Stimulated activated CD8-positive, alpha-beta memory T cell treated with anti-CD3 and anti-CD28 coated beads, Interleukin-4, amount 100 ng/mL, for 48 hours (primary cell): ENCODE measurements at regions not wholly inside any gene's neighbourhood (a gene's known extent, or its start where the extent isn't known, plus 50 kb on each side); places are given as distances from the start of the nearest gene placed in this dataset.

ENCODE experiments used
- DNase-seq: peaks from one replicate; pipeline ENCODE4 v3.0.0-alpha.2; 2020

DNA sequence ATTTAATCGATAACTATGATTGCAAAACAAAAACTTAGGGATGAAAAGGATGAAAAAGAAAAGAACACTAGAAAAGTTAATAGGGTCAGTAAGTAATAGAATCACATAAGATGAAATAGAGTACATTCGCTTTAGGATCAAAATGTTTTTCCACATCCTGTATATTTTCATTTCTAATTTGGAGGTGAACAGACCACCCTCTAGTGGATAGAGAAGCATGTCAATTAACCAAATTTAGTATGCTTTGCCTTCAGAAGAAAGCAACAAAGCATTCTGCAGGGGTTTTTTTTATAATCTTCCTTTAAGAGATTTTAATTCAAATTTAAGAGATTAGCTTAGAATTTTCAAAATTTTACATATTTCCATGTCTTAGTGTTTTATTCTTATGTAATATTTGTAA, 611.0 kb upstream of the SGCG start:
- DNase-seq = no peak

GRCh38 chr13:22589880-22590279, 590.9 kb upstream of the SGCG start:
- no peak for DNase-seq

GRCh38 chr13:22592515-22592914, 588.3 kb upstream of the SGCG start:
- DNase-seq = no peak

DNA sequence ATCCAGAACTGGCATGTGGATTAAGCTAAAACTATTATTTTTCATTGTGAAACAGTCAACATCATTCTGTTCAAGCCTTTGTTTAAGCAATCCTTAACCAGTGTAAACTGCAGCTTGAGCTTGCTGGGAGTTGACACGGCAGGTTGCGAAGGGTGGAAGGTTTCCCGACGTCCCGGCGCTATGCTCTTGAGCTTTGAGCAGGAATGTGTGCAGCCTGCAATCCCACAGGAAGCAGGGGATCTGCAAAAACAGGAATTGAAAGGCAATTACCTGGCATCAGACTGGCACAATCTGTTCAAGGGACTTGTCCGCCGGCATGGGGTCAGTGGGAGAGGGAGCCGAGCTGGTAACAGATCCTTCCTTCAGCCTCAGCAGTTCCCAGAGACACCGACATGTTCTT, 586.7 kb upstream of the SGCG start:
- DNase-seq = no peak

- no peak for DNase-seq
Observed at GRCh38 chr13:22596171-22596863, 584.5 kb upstream of the SGCG start.

DNA sequence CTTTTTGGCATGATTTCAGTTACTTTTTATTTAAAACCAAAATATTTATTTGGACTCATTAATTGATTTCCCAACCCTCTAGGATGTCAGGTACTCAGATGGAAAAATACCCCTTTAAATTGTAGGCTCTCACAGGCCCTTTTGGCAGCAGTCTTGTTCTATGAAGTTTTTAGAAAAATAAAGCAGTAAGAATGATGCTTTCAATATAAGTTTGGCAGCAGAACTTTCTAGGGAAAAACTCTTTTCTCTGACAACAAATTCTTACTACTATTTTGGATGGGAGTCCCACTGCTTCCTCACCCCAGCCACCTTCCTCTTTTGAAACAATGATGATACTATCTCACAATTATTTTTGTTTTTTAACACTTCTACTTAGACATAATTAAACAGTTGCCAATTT, 581.6 kb upstream of the SGCG start:
- no peak for DNase-seq

DNA sequence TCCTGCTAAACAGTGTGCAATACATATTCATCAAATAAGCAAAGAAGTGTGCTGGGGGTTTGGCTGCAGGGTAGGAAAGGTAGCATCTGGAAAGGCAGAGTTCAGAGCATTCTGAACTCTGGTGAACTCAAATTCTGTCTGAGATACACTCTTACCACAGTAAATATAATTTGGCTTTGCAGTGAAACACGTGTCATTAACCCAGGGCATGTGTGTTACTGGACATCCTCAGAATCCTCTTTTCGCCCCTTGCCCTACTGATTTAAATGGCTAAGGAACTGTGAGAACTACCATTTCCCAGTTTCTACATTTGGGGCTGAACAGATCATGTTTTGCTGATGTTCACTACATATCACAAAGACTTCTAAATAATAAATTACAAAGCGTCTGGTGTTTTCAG, 562.8 kb upstream of the SGCG start:
- no peak for DNase-seq

DNA sequence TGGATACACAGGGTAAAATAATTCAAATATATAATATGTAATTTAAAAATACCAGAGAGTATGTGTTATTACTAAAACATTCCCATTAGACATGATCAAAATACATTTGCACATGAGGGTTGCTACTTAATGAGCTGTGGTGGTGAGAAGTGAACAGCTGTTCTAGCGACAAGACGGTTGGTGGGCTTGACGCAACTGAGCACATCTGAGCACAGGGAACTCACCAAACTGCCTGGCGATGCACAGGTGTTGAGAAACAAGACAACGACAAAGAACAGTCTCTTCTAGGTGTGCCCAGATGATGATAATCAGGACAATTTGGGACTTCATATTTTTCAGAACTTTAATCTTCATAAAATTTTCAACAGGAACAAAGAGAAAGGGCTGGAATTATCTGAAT, 555.1 kb upstream of the SGCG start:
- no peak for DNase-seq

DNA sequence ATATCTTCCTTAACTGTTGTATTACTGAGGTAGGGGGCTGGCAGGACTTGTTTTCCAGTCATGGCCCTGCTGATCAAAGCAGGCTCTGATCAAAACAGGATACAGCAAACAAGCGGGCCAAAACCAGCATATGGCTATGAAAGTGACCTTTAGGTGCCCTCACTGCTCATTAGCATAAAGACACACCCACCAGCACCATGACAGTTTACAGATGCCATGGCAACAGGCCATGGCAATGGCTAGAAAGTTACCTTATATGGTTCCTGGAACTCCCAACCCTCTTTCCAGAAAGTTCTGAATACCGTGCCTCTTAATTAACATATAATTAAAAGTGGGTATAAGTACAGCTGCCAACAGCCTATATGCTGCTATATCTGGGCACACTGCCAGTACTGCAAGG, 551.4 kb upstream of the SGCG start:
- DNase-seq = no peak

DNA sequence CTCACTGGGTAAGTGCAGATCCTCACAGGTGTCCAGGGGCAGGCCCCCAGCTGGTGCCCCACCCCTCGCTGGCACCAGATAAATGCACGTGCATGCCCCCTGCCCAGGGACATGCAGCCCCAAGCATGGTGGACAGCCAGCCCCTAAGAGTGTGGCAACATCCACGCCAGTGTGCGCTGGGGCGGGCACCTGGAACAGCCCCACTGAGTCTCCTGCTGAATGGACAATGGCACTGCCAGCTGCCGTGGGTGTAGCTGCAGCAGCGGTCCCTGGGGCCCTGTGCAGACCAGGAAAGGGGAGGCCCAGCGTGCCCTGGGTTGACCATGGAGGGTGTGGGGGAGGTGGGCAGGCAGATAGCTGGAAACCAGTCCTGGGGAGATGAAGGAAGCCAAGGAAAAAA, 538.7 kb upstream of the SGCG start:
- DNase-seq = no peak

DNA sequence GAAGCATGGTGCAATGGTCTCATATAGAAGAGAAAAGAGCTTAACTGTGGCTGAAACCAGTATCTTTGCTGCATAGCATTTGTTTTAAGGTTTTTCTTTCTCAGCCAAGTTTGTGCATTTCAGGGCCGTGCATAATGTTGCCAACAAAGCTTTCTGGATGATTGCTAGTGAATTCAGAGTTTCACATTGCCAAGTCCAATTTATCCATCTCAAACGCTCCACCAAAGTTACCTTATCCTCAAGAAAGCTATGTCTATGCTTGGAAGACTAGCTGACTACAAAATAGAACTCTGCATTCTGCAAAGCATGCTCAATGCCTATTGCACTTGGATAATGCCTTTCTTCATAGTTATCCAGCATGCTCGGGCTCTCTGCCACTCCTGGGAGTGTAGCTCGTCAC, 535.8 kb upstream of the SGCG start:
- DNase-seq = no peak

- DNase-seq = no peak
Observed at GRCh38 chr13:22647156-22647850, 533.5 kb upstream of the SGCG start.

- no peak for DNase-seq
Observed at GRCh38 chr13:22648320-22648801, 532.4 kb upstream of the SGCG start.

DNA sequence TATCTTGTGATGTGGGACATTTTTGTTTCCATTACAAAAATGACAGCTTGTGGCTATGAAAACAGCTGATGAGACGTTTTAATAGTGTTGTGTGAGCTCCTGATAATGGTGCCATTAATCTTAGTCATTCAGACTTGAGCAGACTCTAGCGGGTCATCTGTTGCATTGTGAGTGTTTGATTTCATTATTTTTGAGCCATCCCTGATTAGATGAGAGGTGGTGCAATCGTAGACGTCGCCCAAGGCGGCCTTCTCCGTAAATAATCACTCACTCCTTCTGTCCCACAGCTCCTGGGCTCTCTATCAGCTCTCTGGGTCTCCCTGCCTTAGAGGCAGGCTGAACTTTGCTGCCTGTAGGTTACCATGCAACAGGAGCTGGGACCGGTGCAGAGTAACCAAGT, 528.0 kb upstream of the SGCG start:
- no peak for DNase-seq

- no peak for DNase-seq
Observed at GRCh38 chr13:22653866-22654265, 526.9 kb upstream of the SGCG start.

DNA sequence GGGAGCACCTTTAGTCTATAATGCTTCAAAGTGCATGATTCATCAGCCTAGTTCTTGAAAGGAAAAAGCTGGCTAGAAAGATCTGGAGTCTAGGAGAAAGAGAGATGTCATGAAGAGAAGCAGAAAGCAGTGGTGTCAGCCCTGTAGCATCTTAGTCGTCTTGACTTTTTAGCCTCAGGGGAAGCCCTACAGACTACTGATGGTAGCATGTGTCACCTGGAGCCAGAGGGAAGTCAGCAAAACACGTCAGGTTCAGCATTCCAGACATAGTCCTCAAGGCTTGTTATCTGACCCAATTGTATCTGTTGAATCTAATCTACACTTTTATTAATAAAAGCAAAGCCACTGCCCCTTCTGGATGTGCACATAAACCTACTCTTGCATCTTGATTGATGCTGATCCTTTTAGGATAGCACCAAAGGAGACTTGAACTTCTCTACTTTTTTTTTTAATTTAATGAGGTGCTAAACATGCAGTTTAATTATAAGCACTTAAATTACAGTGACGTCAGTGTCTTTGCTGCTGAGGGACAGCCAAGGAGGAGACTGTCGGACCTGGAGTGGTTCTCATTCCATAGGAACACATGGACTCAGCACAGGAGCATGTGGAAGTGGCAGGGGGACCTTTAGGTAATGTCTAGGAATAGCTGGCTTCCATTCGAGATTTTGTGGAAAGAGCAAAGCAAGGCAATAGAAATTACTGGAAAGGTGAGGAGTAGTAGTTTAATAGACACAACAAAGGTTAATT, 525.5 kb upstream of the SGCG start:
- DNase-seq = no peak

DNA sequence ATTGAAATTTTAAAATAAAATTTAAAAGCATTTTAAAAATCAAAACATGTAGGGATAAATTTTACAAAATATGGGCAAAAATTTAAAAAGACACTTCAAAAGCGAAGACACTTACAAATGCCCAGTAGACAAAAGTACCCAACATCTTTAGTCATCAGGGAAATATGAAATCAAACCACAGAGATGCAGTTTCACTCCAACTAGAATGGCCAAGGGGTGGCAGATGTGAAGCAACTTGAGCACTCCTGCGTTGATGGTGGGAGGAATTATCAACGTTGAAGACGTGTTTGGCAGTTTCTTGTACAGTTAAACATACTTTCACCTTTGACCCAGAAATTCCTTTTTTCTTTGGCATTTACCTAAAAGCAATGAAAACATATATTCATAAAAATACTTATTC, 518.0 kb upstream of the SGCG start:
- DNase-seq = no peak

DNA sequence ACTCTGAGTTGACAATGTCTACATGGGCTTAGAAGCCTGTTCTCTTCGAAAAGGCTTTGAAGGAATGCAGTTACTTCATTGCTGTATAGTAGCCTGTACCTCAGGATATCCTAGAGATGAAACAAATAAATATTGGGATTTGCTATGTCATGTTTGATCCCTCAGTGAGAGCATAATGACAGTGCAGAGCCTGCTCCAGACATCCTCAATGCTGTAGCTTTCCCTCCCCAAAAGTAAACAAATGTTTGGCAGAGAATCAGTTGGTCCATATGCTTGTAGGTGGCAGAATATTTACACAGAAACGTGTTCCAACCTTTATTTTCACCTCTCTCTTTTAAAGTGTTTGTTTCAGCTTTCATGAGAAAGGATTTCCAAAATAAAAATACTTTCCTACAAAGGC, 515.3 kb upstream of the SGCG start:
- DNase-seq = no peak

DNA sequence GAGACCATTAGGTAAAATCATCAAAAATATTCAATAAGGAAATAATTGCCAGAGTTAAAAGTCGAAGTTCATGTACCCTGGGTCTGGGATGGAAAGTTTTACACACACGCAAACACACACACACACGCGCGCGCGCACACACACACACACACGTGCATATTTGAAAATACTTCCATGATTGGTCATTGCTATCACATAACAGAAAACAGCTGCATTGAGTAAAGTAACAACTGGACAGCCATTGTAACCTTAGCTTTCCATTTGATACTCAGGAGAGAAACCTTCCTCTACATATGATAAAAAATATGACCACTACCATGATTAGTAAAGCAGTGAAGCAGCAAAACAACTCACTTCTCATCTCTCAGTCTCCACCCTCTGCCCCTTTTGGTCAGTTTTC, 490.0 kb upstream of the SGCG start:
- DNase-seq = no peak

DNA sequence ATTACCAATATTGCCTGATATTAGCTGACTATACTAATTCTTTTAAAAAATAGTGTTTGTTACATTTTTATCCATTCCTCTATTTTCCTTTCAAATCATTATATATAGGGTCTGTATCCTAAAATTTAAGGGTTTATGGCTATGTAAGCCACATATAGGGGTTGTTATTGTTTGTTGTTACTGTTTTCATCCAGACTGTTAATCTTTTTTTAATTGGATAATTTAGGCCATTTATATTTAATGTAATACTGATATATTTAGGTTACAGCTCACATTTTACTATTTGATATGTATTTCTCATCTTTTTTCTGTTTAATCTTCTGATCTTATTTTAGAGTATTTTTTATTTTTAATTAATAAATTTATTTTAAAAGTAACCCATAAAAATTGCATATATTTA, 487.1 kb upstream of the SGCG start:
- no peak for DNase-seq

DNA sequence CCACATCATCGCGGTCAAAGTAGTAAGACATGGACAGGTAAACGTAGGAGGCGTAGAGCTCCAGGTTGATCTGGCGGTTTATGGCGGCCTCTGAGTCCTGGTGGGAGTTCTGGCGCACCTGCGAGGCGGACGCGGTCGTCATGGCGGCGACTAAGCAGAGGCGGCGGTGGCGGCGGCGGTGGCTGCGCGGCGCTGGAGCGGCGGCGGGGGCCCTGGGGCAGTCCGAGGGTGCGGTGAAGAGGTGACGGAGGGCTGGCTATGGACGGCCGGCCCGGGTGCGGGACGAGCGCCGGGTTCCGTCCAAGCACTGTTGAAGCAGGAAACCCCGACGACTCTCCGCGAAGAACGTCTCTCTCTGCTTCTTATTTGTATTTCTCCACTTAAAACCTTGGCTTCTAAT, 484.3 kb upstream of the SGCG start:
- no peak for DNase-seq

- DNase-seq = no peak
Observed at GRCh38 chr13:22698467-22698866, 482.3 kb upstream of the SGCG start.

DNA sequence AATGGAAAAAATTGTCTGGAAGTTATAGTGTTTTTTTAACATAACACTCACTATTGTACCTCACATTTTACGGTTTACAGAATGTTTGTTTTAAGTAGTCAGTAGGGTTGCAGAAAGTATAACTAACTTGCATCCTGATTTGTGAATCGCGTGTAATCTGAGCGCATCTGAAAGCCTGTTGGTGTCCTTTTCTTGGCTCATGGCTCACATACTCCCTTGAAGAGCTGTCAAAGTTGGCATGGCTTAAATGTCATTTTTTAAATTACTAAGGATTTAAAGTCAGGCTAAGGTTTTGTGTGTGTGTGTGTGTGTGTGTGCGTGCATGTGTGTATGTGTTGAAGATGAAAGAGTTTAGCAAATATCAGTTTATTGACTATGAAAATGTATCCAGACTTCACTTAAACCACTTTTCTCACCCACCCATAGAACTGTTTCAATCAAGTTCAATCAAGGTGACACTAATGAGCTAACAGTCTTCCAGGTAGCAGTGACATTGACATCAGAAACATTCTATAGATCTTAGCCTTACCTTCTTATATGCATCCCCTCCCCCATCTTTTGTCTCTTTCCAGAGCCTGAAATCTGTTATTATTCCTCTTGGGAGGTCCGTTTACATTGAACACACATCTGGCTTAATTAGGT, 480.4 kb upstream of the SGCG start:
- DNase-seq = no peak
